ENCODE measurements at regions not wholly inside any gene's neighbourhood (a gene's known extent, or its start where the extent isn't known, plus 50 kb on each side); places are given as distances from the start of the nearest gene placed in this dataset.

DNA sequence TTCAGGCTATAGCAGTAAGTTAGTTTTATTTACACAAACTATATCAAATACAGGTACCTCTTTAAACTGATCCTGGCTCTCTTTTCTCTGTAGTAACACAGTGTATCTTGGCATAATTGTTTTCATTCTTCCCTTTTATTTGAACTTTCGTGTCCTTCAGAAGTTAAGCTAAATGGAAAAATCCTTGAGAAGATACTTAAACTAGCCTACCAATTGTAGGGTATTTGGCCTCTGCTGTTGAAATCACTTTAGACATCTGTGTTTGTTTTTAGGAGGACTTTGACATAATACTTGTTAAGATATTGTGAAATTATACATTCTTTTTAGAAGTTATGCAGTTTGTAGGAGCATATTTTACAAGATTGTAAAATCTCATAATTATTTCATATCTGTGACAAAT, 90.3 kb upstream of the GK2 start:
- TF ChIP-seq ETV6 (CRISPR knock-in tag; IDR thresholded peaks at IDR 0.05): no peak
- TF ChIP-seq, protein P1, sequence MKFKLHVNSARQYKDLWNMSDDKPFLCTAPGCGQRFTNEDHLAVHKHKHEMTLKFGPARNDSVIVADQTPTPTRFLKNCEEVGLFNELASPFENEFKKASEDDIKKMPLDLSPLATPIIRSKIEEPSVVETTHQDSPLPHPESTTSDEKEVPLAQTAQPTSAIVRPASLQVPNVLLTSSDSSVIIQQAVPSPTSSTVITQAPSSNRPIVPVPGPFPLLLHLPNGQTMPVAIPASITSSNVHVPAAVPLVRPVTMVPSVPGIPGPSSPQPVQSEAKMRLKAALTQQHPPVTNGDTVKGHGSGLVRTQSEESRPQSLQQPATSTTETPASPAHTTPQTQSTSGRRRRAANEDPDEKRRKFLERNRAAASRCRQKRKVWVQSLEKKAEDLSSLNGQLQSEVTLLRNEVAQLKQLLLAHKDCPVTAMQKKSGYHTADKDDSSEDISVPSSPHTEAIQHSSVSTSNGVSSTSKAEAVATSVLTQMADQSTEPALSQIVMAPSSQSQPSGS (CRISPR knock-in tag; IDR thresholded peaks at IDR 0.05; ENCODE audit: borderline replicate concordance, low read depth): no peak
- no peak for TF ChIP-seq CREM (CRISPR knock-in tag; IDR thresholded peaks at IDR 0.05)
- TF ChIP-seq NR2C2 (CRISPR knock-in tag; IDR thresholded peaks at IDR 0.05): no peak
- TF ChIP-seq, protein P2, sequence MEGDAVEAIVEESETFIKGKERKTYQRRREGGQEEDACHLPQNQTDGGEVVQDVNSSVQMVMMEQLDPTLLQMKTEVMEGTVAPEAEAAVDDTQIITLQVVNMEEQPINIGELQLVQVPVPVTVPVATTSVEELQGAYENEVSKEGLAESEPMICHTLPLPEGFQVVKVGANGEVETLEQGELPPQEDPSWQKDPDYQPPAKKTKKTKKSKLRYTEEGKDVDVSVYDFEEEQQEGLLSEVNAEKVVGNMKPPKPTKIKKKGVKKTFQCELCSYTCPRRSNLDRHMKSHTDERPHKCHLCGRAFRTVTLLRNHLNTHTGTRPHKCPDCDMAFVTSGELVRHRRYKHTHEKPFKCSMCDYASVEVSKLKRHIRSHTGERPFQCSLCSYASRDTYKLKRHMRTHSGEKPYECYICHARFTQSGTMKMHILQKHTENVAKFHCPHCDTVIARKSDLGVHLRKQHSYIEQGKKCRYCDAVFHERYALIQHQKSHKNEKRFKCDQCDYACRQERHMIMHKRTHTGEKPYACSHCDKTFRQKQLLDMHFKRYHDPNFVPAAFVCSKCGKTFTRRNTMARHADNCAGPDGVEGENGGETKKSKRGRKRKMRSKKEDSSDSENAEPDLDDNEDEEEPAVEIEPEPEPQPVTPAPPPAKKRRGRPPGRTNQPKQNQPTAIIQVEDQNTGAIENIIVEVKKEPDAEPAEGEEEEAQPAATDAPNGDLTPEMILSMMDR (IDR thresholded peaks at IDR 0.05): no peak
- TF ChIP-seq, protein P3, sequence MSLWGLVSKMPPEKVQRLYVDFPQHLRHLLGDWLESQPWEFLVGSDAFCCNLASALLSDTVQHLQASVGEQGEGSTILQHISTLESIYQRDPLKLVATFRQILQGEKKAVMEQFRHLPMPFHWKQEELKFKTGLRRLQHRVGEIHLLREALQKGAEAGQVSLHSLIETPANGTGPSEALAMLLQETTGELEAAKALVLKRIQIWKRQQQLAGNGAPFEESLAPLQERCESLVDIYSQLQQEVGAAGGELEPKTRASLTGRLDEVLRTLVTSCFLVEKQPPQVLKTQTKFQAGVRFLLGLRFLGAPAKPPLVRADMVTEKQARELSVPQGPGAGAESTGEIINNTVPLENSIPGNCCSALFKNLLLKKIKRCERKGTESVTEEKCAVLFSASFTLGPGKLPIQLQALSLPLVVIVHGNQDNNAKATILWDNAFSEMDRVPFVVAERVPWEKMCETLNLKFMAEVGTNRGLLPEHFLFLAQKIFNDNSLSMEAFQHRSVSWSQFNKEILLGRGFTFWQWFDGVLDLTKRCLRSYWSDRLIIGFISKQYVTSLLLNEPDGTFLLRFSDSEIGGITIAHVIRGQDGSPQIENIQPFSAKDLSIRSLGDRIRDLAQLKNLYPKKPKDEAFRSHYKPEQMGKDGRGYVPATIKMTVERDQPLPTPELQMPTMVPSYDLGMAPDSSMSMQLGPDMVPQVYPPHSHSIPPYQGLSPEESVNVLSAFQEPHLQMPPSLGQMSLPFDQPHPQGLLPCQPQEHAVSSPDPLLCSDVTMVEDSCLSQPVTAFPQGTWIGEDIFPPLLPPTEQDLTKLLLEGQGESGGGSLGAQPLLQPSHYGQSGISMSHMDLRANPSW (CRISPR knock-in tag; conservative IDR thresholded peaks at IDR 0.05; ENCODE audit: low read depth): no peak
